GM21825 (cell line): ENCODE measurements at regions not wholly inside any gene's neighbourhood (a gene's known extent, or its start where the extent isn't known, plus 50 kb on each side); places are given as distances from the start of the nearest gene placed in this dataset.
"Not testable (repeated sequence)": the region's sequence is repeated elsewhere in the genome, so short reads cannot be mapped to it uniquely, and the experiment has no call there.

ENCODE experiments used
- ATAC-seq: cut with Tn5 transposase; IDR thresholded peaks from one replicate; pipeline ENCODE4 v1.9.1; 2021; ENCODE audit warnings: mild to moderate bottlenecking, moderate library complexity; ENCODE audit not compliant: unreplicated experiment

- not testable (repeated sequence) for ATAC-seq
Observed at GRCh38 chr16:87155315-87155714, 161.9 kb downstream of the C16orf95 start.

- ATAC-seq, result no peak
Observed at GRCh38 chr16:87156195-87156594, 161.0 kb downstream of the C16orf95 start.

GRCh38 chr16:87160234-87160636, 157.0 kb downstream of the C16orf95 start:
- ATAC-seq, result no peak

- ATAC-seq, result no peak
Observed at GRCh38 chr16:87160701-87161337, 156.4 kb downstream of the C16orf95 start.

GRCh38 chr16:87161410-87161809, 155.8 kb downstream of the C16orf95 start:
- not testable (repeated sequence) for ATAC-seq

- ATAC-seq, result no peak
Observed at GRCh38 chr16:87161822-87162676, 155.1 kb downstream of the C16orf95 start.

- ATAC-seq, result not testable (repeated sequence)
Observed at GRCh38 chr16:87162799-87163198, 154.4 kb downstream of the C16orf95 start.

GRCh38 chr16:87163637-87164036, 153.6 kb downstream of the C16orf95 start:
- no peak for ATAC-seq

- ATAC-seq, result no peak
Observed at GRCh38 chr16:87165151-87165550, 152.0 kb downstream of the C16orf95 start.

- ATAC-seq, result no peak
Observed at GRCh38 chr16:87165885-87166284, 151.3 kb downstream of the C16orf95 start.

GRCh38 chr16:87166321-87166720, 150.9 kb downstream of the C16orf95 start:
- no peak for ATAC-seq

GRCh38 chr16:87166934-87167333, 150.3 kb downstream of the C16orf95 start:
- ATAC-seq, result no peak

GRCh38 chr16:87169509-87169995, 147.6 kb downstream of the C16orf95 start:
- no peak for ATAC-seq

- no peak for ATAC-seq
Observed at GRCh38 chr16:87170310-87170709, 146.9 kb downstream of the C16orf95 start.

GRCh38 chr16:87171723-87172122, 145.5 kb downstream of the C16orf95 start:
- no peak for ATAC-seq

GRCh38 chr16:87172632-87173031, 144.6 kb downstream of the C16orf95 start:
- no peak for ATAC-seq

- ATAC-seq, result no peak
Observed at GRCh38 chr16:87173294-87173893, 143.8 kb downstream of the C16orf95 start.

- ATAC-seq, result no peak
Observed at GRCh38 chr16:87174061-87174460, 143.1 kb downstream of the C16orf95 start.

- no peak for ATAC-seq
Observed at GRCh38 chr16:87176735-87177134, 140.5 kb downstream of the C16orf95 start.

GRCh38 chr16:87177673-87178072, 139.5 kb downstream of the C16orf95 start:
- no peak for ATAC-seq

GRCh38 chr16:87178177-87178863, 138.9 kb downstream of the C16orf95 start:
- ATAC-seq, result no peak
